WTC11 (cell line): ENCODE measurements at regions not wholly inside any gene's neighbourhood (a gene's known extent, or its start where the extent isn't known, plus 50 kb on each side); places are given as distances from the start of the nearest gene placed in this dataset.
A peak's percentile ranks its signal among the peaks of the same experiment; 100 is the strongest.

ENCODE experiments used
- ATAC-seq: fragments of 200-7000 bp; cut with Tn5 transposase; 2 replicates; pipeline ENCODE4 v1.10.0; 2021; ENCODE audit warnings: mild to moderate bottlenecking, moderate library complexity
- CTCF ChIA-PET: fragments of 300-600 bp; sonication (Branson Sonifier 250); formaldehyde crosslinking; loops from one replicate; lab custom pipeline; 2021; ENCODE audit warnings: antibody characterized with exemption; lab: Charles Lee
- POLR2A ChIA-PET: fragments of 350-600 bp; sonication (Branson Sonifier 250); formaldehyde crosslinking; loops from one replicate; lab custom pipeline; 2021; ENCODE audit warnings: antibody characterized with exemption; lab: Charles Lee
- DNase-seq: peaks from one replicate; pipeline ENCODE4 v3.0.0; 2021; ENCODE audit warnings: low spot score
- H3K27ac Mint-ChIP-seq: 2 replicates; pipeline ENCODE4 v1.8.0; 2021; ENCODE audit warnings: mixed read lengths
- H3K27me3 Mint-ChIP-seq: 2 replicates; pipeline ENCODE4 v1.8.0; 2021; ENCODE audit warnings: low read depth, mild to moderate bottlenecking, moderate library complexity, mixed read lengths
- H3K36me3 Mint-ChIP-seq: 2 replicates; pipeline ENCODE4 v1.8.0; 2021; ENCODE audit warnings: mixed read lengths
- H3K4me1 Mint-ChIP-seq: 2 replicates; pipeline ENCODE4 v1.8.0; 2022; ENCODE audit warnings: mixed read lengths
- H3K4me3 Mint-ChIP-seq: 2 replicates; pipeline ENCODE4 v1.8.0; 2021; ENCODE audit warnings: mild to moderate bottlenecking, moderate library complexity, mixed read lengths
- H3K9me3 Mint-ChIP-seq: 2 replicates; pipeline ENCODE4 v1.8.0; 2021; ENCODE audit warnings: mixed read lengths
- AR ChIP-seq: fragments of 250-450 bp; sonication (Bioruptor Pico); IDR thresholded peaks from 2 replicates; pipeline ENCODE4 v1.9.0; 2021; ENCODE audit warnings: mild to moderate bottlenecking
- ATF1 ChIP-seq: sonication (generic); formaldehyde crosslinking; IDR thresholded peaks from 2 replicates; pipeline ENCODE4 v1.8.1; 2023; ENCODE audit warnings: mild to moderate bottlenecking, moderate library complexity, missing genetic modification reagents
- ATF2 ChIP-seq: sonication (generic); formaldehyde crosslinking; IDR thresholded peaks from 2 replicates; pipeline ENCODE4 v1.8.1; 2022; ENCODE audit warnings: low read depth, missing genetic modification reagents, borderline replicate concordance
- ATF3 ChIP-seq: sonication (generic); formaldehyde crosslinking; conservative IDR thresholded peaks from 2 replicates; pipeline ENCODE4 v1.8.1; 2022; ENCODE audit warnings: mild to moderate bottlenecking, missing genetic modification reagents
- CBFB ChIP-seq: sonication (generic); formaldehyde crosslinking; IDR thresholded peaks from 2 replicates; pipeline ENCODE4 v1.8.1; 2022; ENCODE audit warnings: mild to moderate bottlenecking, low read depth, missing genetic modification reagents
- CREM ChIP-seq: sonication (generic); formaldehyde crosslinking; IDR thresholded peaks from 2 replicates; pipeline ENCODE4 v1.8.1; 2022; ENCODE audit warnings: mild to moderate bottlenecking, missing genetic modification reagents, moderate library complexity
- E2F5 ChIP-seq: sonication (generic); formaldehyde crosslinking; IDR thresholded peaks from 2 replicates; pipeline ENCODE4 v1.8.1; 2022; ENCODE audit warnings: mild to moderate bottlenecking, moderate library complexity, missing genetic modification reagents
- EMX1 ChIP-seq: fragments of 250-450 bp; sonication (Bioruptor Pico); IDR thresholded peaks from 2 replicates; pipeline ENCODE4 v1.8.0; 2021; ENCODE audit warnings: mild to moderate bottlenecking
- ESRRA ChIP-seq: sonication (generic); formaldehyde crosslinking; IDR thresholded peaks from 2 replicates; pipeline ENCODE4 v1.8.1; 2022; ENCODE audit warnings: mild to moderate bottlenecking, missing genetic modification reagents, borderline replicate concordance
- GTF2I ChIP-seq: fragments of 250-450 bp; sonication (Bioruptor Pico); conservative IDR thresholded peaks from 2 replicates; pipeline ENCODE4 v1.4.0; 2021; ENCODE audit warnings: mild to moderate bottlenecking
- HMGA2 ChIP-seq: fragments of 250-450 bp; sonication (Bioruptor Pico); IDR thresholded peaks from 2 replicates; pipeline ENCODE4 v1.4.0; 2021; ENCODE audit warnings: mild to moderate bottlenecking, moderate library complexity
- HMGXB4 ChIP-seq: sonication (generic); formaldehyde crosslinking; IDR thresholded peaks from 2 replicates; pipeline ENCODE4 v1.8.1; 2023; ENCODE audit warnings: mild to moderate bottlenecking, moderate library complexity, missing genetic modification reagents
- KAT7 ChIP-seq: sonication (generic); formaldehyde crosslinking; IDR thresholded peaks from 2 replicates; pipeline ENCODE4 v1.8.1; 2023; ENCODE audit warnings: missing genetic modification reagents, mild to moderate bottlenecking, borderline replicate concordance
- NFATC4 ChIP-seq: fragments of 250-450 bp; sonication (Bioruptor Pico); IDR thresholded peaks from 2 replicates; pipeline ENCODE4 v1.9.0; 2021; ENCODE audit warnings: mild to moderate bottlenecking
- RORB ChIP-seq: fragments of 250-450 bp; sonication (Bioruptor Pico); IDR thresholded peaks from 2 replicates; pipeline ENCODE4 v1.9.0; 2021; ENCODE audit warnings: mild to moderate bottlenecking
- SOX15 ChIP-seq: fragments of 250-450 bp; sonication (Bioruptor Pico); IDR thresholded peaks from 2 replicates; pipeline ENCODE4 v1.9.0; 2021; ENCODE audit warnings: mild to moderate bottlenecking
- TCF7 ChIP-seq: sonication (generic); formaldehyde crosslinking; IDR thresholded peaks from 2 replicates; pipeline ENCODE4 v1.8.0; 2022; ENCODE audit warnings: mild to moderate bottlenecking, low read depth, missing genetic modification reagents, moderate library complexity
- TEAD4 ChIP-seq: sonication (generic); formaldehyde crosslinking; IDR thresholded peaks from 2 replicates; pipeline ENCODE4 v1.8.0; 2022; ENCODE audit warnings: mild to moderate bottlenecking, missing genetic modification reagents
- USF1 ChIP-seq: sonication (generic); formaldehyde crosslinking; IDR thresholded peaks from 2 replicates; pipeline ENCODE4 v1.8.0; 2022; ENCODE audit warnings: mild to moderate bottlenecking, missing genetic modification reagents
- ZMAT4 ChIP-seq: fragments of 250-450 bp; sonication (Bioruptor Pico); IDR thresholded peaks from 2 replicates; pipeline ENCODE4 v1.9.0; 2021; ENCODE audit warnings: mild to moderate bottlenecking
- ZNF219 ChIP-seq: sonication (generic); formaldehyde crosslinking; IDR thresholded peaks from 2 replicates; pipeline ENCODE4 v1.8.0; 2023; ENCODE audit warnings: missing genetic modification reagents, mild to moderate bottlenecking, borderline replicate concordance
- ZNF396 ChIP-seq: fragments of 250-450 bp; sonication (Bioruptor Pico); IDR thresholded peaks from 2 replicates; pipeline ENCODE4 v1.8.0; 2021; ENCODE audit warnings: mild to moderate bottlenecking, moderate library complexity, borderline replicate concordance

GRCh38 chr16:55179852-55180585 lies 144.0 kb upstream of the IRX6 start:
- DNase-seq = no peak
- ATAC-seq = no peak

GRCh38 chr16:55184052-55184451 lies 140.0 kb upstream of the IRX6 start:
- Mint-ChIP-seq H3K9me3 (no peaks in the 10 kb centered on the region), H3K4me1 (peaks cover 18% of the 10 kb centered on the region), H3K36me3 (no peaks in the 10 kb centered on the region), H3K4me3 (no peak overlapping the region), H3K27ac (no peak overlapping the region), H3K27me3 (no peaks in the 10 kb centered on the region)
- POLR2A ChIA-PET = no interaction called here
- ATAC-seq (peak; percentile 60), DNase-seq (no peak)
- CTCF ChIA-PET = interaction anchor here (1.2 kb wide), 1 partner anchor 140 kb away, joined by 3 read pairs; the partner anchor contains the start of gene IRX6
- TF ChIP-seq ATF3 (CRISPR knock-in tag) = no peak
- no peak for TF ChIP-seq CREM (CRISPR knock-in tag)
- no peak for TF ChIP-seq TEAD4 (CRISPR knock-in tag)
- no peak for TF ChIP-seq ESRRA
- no peak for TF ChIP-seq AR (CRISPR knock-in tag)
- no peak for TF ChIP-seq NFATC4 (CRISPR knock-in tag)
- TF ChIP-seq ZNF396 (CRISPR knock-in tag) = no peak
- no peak for TF ChIP-seq TCF7 (CRISPR knock-in tag)
- no peak for TF ChIP-seq ATF2
- no peak for TF ChIP-seq CBFB (CRISPR knock-in tag)

More at GRCh38 chr16:55179852-55180585, 144.0 kb upstream of the IRX6 start:
- CTCF ChIA-PET = no interaction called here
- no peaks in the 10 kb centered on the region for H3K36me3 Mint-ChIP-seq
- peaks cover 5% of the 10 kb centered on the region; the same call in 1 of the 2 replicates for H3K9me3 Mint-ChIP-seq
- H3K27me3 Mint-ChIP-seq = no peaks in the 10 kb centered on the region
- no peak overlapping the region for H3K4me3 Mint-ChIP-seq
- TF ChIP-seq HMGXB4 (no peak), RORB (CRISPR knock-in tag) (no peak), ATF1 (CRISPR knock-in tag) (no peak), GTF2I (CRISPR knock-in tag) (no peak), USF1 (CRISPR knock-in tag) (no peak), KAT7 (CRISPR knock-in tag) (no peak), ESRRA (no peak), ZNF219 (CRISPR knock-in tag) (no peak), EMX1 (no peak), SOX15 (CRISPR knock-in tag) (no peak), ZMAT4 (CRISPR knock-in tag) (no peak), E2F5 (CRISPR knock-in tag) (no peak), HMGA2 (CRISPR knock-in tag) (no peak)
- H3K4me1 Mint-ChIP-seq = peaks cover 20% of the 10 kb centered on the region
- POLR2A ChIA-PET = no interaction called here
- no peak overlapping the region for H3K27ac Mint-ChIP-seq
